Activated CD8-positive, alpha-beta memory T cell treated with anti-CD3 and anti-CD28 coated beads, Interleukin-2, amount 50 U/mL, for 1 hour (primary cell): ENCODE measurements at regions not wholly inside any gene's neighbourhood (a gene's known extent, or its start where the extent isn't known, plus 50 kb on each side); places are given as distances from the start of the nearest gene placed in this dataset.
"Not testable (repeated sequence)": the region's sequence is repeated elsewhere in the genome, so short reads cannot be mapped to it uniquely, and the experiment has no call there.

Experiments used
- DNase-seq: peaks from one replicate; pipeline ENCODE4 v3.0.0-alpha.2; 2020; ENCODE audit errors: extremely low read depth

DNA sequence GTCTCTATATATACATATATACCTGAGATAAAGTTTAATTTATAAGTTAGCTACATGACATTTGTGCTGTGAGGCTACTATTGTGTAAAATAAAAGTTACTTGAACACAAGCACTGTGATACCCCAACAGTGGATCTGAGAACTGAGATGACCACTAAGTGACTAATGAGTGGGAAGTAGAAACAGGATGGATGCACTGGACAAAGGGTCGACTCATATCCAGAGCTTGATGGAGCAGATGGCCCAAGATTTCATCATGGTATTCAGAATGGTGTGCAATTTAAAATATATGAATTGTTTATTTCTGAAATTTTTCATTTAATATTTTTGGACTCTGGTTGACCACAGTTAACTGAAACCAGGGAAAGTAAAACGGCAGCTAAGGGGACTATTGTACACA, 908.6 kb upstream of the MDGA2 start:
- DNase-seq, result no peak

DNA sequence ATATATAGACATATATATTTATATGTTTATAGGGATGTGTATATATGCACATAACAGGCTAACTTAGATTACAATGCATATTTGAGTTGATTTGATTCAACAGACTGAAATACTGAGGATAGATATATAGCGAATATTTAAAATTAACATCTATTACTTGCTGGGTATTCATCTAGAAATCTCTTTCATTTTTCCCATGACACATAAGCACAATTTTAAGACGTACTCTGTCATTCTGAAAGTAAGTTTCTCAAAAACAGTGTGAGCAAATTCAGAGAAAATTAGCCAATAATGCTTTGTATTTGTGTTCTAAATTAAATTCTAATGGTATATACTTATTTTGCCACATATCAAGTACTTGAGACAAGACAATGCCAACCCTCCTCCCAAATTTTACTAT, 907.5 kb upstream of the MDGA2 start:
- no peak for DNase-seq

DNA sequence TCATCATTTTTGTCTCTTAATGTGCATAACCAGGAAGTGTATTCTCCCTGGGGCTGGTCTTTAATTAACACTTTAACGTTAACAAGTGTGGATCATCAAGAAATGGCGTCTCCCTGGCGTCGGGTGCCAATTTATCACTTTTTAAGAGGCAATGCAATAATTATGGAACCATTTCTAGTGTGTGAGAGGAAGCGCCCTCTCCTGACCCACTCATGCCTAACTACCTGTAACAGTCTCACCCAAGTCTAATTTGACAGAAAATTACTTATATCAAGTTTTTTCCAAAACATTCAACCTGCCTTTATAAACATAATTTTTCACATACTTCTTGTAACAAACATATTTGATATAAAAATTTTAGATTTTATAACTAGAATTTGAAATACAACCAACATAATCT, 905.3 kb upstream of the MDGA2 start:
- no peak for DNase-seq

DNA sequence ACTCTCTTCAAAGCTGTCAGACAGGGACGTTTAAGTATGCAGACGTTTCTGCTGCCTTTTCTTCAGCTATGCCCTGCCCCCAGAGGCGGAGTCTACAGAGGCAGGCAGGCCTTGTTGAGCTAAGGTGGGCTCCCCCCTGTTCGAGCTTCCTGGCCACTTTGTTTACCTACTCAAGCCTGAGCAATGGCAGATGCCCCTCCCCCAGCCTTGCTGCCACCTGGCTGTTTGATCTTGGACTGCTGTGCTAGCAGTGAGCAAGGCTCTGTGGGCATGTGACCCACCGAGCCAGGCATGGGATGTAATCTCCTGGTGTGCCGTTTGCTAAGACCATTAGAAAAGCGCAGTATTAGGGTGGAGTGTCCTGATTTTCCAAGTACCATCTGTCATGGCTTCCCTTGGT, 900.4 kb upstream of the MDGA2 start:
- no peak for DNase-seq

DNA sequence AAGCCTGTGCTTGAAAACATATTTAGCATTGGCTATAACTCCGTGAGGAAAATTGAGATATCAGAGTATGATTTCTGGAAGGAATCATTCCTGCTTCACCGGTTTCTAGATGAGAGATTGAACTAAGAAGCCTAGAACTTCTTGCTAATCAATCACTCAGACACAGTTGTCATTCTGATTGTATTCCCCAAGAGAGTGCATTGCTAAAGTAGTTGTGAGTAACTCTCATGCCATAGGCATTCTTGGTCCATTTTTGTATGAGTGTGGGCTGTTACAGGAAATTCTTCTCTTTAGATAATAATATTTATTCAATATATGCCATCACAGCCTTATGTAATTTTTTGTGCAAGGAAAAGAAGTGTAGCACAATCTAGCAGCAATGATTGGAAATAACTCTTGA, 893.3 kb upstream of the MDGA2 start:
- no peak for DNase-seq

DNA sequence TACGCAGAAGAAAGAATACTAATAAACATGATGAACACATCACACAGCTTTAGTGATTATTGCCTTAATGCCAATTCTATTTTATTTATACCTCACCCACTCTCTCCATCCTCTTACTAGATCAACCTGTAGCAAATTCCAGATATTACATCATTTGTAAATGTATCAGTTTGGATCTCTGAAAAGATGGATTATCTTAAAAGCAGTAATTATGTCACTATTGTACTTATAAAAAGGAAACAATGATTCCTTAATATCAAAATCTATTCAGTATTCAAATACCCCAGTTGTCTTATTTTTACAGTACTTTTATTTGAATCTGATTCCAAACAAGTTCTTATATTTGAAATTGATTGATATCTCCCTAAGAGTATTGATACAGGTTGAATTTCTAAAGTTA, 892.8 kb upstream of the MDGA2 start:
- DNase-seq, result no peak

DNA sequence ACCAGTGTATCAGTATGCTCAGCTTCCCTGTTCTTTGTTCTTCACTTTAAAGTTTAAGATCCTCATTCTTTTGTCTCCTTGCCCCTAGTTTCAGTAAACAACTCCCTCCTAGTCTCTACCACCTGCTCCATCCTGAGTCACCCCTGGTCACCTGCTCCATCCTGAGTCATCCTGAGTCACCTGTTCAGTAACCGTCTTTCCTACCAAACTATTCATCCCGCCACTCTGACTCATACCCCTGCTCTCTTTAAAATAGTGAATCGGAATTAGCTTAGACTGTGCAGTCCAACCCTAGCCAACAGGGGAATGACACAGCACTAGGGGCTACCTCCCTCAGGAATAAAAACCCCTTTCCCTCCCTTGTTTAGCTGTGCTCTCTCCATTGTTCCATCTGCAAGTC, 888.1 kb upstream of the MDGA2 start:
- no peak for DNase-seq

DNA sequence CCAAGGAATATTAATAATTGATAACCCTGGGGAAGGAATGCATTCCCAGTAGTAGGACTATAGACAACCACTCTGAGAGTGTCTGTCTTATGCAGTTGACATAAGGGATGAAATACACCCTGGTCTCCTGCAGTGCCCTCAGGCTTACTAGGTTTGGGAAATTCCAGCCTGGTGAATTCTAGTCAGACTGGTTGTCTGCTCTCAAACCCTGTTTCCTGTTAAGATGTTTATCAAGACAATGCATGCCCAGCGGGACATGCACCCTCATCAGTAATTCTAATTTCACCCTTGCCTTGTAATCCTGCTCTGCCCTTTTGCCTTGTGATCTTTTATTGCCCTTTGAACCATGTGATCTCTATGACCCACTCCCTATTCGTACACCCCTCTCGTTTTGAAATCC, 886.0 kb upstream of the MDGA2 start:
- not testable (repeated sequence) for DNase-seq

DNA sequence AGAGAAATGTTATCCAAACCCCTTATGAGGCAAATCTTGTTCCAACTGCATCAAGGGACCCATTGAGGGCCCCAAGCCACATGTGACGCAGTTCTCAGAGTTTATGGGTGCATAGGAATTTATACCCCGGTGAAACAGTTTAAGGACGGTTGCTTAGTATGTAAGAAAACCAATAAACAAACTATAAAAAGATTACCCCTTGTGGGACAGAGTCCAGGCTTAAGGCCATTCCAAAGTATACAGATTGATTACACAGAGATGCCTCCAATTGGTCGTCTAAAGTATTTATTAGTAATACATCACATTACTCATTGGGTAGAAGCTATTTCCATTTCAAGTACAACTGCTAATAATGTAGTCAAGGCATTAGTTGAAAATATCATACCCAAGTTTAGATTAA, 885.0 kb upstream of the MDGA2 start:
- no peak for DNase-seq

DNA sequence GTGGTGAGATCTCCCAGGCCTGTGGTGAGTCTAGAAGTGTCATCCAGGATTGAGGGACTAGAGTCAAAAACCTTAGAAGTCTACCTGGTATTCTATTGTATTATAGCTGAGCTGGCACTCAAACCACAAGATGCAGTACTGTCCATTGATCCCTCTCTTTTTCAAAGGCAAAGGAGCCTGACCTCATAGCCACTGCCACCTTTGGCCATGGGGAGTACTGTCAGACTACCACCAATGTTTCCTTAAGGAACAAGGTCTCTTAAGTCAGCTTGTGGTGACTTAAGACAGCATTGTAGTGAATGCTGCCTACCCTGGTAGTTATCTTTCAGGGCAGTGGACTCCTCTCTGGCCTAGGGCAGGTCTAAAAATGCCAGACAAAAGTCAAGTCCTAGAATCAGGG, 878.0 kb upstream of the MDGA2 start:
- no peak for DNase-seq

DNA sequence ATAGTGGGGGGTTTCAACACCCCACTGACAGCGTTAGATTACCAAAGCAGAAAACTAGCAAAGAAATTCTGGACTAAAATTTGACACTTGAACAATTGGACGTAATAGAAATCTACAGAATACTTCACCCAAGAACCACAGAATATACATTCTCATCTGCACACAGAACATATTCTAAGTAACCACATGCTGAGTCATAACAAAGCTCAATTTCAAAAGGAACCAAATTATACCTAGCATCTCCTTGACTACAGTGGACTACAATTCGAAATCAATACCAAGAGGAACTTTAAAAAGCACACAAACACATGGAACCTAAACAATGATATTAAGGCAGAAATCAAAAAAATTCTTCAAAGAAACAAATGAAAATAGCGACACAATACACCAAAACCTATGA, 871.6 kb upstream of the MDGA2 start:
- DNase-seq, result no peak

DNA sequence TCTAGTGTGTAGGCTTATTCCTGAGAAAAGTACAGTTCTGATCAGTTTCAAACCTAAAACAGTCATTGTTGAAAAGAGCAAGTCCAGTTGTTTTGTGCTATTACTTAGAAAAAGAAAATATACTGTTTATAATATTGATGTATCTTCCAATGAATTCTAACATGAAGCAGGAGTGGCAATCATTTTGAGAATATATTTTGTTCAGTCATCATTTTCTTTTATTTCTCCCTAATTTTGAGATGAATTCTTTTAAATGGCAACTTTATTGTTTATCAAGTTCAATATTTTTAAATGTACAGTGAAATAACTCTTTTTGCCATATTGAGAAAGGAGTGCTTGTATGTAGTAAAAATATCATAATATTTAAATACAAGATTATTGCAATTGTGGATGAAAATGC, 862.2 kb upstream of the MDGA2 start:
- no peak for DNase-seq

DNA sequence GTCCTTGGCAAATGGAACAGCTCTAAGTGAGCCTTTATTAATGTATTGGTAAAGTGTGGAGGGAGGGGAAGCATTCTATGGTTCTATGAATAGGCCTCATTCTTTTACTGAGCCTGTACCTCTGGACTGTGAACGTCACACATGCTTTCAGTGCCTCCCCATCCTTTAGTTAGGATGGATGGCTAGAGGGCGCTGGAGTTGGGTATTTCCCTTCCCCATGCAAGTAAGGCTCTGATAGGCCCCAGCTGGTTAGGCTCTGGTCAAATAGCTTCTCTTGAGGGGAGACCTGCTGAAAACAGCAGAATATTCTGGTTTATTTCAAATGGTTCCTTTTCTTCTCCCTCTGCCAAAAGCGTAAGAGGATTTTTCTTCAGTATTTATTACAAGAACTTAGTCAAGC, 860.9 kb upstream of the MDGA2 start:
- DNase-seq, result no peak

DNA sequence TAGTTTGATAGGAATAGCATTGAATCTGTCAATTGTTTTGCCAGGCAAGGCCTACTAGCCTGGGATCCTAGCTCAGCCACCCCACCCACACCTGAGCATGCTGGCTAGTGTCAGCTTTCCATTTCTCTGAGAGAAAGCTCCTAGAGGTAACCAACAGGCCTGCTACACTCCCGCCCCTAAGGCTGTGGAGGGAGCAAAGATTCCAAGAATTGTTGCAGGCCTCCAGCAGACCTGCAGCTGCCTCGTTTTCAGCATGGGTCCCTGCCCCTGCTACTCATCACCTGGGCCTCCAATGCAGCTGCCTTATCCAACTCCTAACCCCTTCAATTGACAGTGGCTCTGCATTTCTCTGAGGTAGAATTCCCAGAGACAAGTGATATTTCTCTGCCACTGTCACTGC, 852.4 kb upstream of the MDGA2 start:
- no peak for DNase-seq

DNA sequence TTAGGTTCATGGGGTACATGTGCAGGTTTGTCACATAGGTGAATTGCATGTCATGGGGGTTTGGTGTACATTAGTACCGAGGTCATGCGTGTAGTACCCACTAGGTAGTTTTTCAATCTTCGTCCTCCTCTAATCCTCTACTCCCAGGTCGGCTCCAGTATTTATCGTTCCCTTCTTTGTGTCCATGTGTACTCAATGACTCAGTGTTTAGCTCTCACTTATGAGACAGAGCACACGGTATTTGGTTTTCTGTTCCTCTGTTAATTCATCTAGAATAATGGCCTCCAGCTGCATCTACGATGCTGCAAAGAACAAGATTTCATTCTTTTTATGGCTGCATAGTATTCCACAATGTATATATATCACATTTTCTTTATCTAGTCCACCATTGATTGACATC, 850.9 kb upstream of the MDGA2 start:
- no peak for DNase-seq

DNA sequence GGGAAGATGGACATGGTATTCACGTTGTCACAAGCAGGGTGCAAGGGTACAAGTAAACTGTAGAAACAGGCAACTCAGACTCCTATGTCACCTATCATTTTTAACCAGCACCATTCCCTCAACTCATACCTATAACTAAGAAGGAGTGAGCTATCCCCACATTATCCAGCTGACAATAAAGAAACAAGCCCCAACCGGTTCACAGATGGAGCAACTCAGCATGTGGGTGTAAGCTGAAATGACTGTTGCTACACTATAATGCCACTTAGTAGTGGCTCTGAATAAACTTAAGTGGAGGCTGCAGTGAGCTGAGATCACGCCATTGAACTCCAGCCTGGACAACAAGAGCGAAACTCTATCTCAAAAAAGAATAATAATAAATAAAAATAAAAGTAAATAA, 829.5 kb upstream of the MDGA2 start:
- no peak for DNase-seq

DNA sequence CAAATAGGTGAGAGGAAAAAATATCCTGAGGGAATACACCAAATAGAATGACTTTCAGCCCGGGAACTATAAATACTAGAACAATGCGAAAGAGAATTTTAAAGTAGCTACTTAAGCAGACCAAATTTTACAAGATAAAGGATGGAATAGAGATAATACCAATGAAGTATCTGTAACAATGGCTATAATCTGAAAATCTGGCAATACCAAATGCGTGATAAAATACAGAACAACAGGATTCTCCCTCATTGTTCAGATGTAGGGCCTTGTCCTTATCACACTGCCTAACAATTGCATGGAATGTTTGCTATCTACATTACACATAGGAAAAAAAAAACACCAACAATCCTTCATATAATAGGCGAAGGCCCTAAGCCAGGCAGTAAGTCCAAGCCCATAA, 815.4 kb upstream of the MDGA2 start:
- no peak for DNase-seq

DNA sequence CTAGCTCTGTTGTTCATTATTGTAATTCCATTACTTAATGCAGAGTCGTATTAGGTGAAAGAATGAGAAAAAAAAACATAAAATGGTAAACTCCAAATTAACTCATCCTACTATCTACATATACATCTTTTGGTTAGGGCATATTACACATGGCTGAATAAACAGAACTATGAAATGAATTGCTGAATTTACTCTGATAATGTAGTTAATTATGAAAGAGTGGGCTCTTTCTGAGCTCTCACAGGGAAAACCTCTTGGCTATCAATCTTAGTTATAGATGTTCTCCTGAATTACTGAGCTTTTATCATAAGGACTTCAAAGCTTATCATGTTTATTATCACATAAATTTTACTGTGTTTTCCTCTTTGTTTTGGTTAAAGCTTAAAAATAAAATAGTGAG, 798.5 kb upstream of the MDGA2 start:
- DNase-seq, result no peak

DNA sequence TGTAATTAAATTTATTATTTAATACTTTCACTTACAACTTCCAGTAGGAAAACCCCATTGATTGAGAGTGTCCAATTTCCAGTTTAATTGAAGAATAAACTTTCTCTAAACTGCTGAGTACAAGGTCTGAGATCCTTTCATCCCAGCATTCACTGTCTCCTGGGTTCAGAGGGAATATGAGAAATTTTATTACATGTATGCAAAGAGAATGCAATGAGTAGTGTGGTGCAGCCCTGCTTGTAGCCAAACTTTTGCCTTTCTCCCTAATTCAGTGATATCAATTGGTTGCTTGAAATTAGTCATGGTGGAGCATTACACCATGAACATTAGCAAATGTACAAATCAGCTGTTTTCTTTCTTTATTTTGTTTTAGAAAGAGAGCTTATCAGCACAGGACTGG, 780.6 kb upstream of the MDGA2 start:
- no peak for DNase-seq

DNA sequence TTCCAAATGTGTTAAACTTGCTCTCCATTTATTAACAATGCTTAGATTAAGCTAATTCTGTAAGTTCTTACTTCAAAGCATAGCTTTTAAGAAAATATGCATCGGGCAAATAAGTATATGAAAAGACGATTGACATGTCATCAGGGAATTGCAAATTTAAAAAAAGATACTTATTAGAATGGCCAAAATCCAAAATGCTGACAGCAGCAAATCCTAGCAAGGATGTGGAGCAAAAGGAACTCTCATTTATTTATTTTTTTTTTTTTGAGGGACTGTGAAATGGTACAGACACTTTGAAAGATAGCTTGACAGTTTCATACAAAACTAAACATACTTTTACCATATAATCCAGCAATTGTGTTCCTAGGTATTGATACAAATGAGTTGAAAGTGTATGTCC, 779.5 kb upstream of the MDGA2 start:
- DNase-seq, result no peak

DNA sequence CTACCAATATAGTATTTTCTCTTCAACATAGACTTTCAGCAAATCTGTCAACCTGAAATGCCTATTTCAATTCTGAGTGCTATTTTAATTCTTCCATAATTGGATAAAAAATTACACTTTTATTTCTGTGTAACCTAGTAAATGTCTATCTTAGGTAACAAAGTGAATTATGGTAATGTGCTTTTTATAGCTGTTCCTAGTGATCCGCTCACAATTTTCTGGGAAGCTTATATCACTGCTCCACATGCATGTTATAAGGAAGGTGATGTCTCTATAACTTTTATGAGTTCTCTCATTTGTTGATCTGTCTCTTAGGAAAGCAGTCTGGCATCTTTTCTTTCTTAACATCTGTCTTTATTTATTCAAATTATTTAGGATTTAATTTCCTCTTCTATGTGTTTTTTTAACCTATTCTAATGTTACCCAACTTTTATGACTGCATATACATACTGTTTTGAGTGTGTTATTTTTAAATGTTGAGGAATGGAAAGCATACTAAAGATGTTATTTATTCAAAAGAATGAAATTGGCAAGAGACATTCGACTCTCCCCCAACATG, 777.1 kb upstream of the MDGA2 start:
- DNase-seq, result no peak

DNA sequence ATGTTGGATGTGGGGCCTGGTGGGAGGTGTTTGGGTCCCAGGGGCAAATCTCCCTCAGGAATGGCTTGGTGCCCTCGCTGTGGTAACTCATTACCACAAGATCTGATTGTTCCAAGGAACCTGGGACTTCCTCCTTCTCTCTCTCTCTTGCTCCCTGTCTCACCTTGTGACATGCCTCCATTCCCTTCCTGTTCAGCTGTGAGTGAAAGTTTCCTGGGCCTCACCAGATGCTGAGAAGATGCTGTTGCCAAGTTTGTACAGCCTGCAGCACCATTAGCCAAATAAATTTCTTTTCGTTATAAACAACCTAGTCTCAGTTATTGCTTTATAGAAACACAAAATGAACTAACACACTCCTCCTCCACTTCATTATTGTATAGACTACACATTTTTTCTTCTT, 759.8 kb upstream of the MDGA2 start:
- no peak for DNase-seq

DNA sequence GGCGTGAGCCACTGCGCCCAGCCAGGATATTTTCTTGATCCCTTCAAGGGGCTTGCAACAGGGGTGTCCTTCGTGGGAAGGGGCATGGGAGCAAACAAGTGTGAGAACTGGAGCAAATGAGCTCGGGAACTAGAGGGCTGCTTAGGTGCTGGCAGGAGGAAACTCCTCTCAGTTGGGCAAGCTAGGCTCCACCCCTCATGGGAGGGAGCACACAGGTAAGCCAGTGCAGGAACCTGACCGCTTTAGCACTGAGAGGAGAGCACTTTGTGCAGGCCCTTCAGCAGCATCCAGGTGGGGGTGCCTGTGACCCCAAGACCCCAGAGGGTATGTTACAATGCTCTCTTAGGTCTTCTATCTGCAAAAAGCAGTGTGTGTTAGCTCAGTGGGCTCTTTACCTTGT, 755.4 kb upstream of the MDGA2 start:
- no peak for DNase-seq

DNA sequence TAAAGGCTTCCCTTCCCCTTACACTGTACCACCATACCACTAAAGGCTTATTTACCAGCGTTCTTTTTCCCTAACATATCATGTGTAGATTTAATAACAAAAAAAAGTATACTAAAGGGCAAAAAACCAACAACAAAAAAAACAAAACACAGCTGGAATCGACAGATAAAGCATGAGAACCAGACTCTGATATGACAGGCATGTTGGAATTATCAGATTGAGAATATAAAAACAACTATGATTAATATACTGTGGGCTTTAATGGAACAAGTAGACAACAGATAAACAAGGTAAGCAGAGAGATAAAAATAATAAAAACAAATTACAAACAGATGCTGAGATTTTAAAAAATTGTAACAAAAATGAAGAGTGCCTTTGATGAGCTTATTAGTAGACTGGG, 754.1 kb upstream of the MDGA2 start:
- no peak for DNase-seq
